ENCODE measurements at regions not wholly inside any gene's neighbourhood (a gene's known extent, or its start where the extent isn't known, plus 50 kb on each side); places are given as distances from the start of the nearest gene placed in this dataset.

DNA sequence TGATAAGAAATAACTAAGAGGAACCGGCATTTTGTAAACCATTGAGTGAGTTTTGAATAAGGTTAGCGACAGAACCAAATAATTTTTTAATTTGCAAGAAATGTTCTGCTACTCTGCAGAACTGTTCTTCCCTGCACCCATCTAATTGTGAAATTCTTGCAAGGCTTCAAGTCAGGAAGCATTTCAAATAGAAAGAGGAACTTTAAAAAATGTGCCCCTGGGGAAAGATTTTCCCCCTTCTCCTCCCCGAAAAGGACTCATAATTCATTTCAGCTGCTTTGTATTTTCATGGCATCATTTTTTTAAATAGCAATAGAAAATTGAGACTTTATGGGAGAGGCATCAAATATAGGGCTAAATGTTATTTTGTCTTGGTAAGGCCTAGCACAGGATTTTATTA is 180.9 kb upstream of the ANKRD55 start:
- CTCF ChIA-PET (ENCODE audit: low intra/inter-chr PET ratio), result no interaction called here
- no peaks in the 10 kb centered on the region for H3K27me3 ChIP-seq (ENCODE audit: control insufficient read depth in 2 of 2, insufficient read depth in 2 of 2, low read length in 2 of 2)
- TF ChIP-seq ZNF76 (CRISPR knock-in tag; IDR thresholded peaks at IDR 0.05; ENCODE audit: borderline replicate concordance) (no peak), JUND (IDR thresholded peaks at IDR 0.05; ENCODE audit: borderline replicate concordance, low read depth, low read length) (no peak), JUND (tag; IDR thresholded peaks at IDR 0.05; ENCODE audit: borderline replicate concordance, low read depth, low read length) (no peak), PHF21A (IDR thresholded peaks at IDR 0.05; ENCODE audit: borderline replicate concordance, low read depth) (no peak), TBL1XR1 (IDR thresholded peaks at IDR 0.05; ENCODE audit: low read length in 2 of 2) (no peak), CEBPG (CRISPR knock-in tag; IDR thresholded peaks at IDR 0.05) (no peak), CEBPG (tag; conservative IDR thresholded peaks at IDR 0.05 in 1 of 2, IDR thresholded peaks at IDR 0.05 in 1 of 2) (0 out of 4 replicates have a peak, but pooled peaks of 1 of the 2 experiments have one; percentile 7), NCOR1 (IDR thresholded peaks at IDR 0.05) (no peak)
- TF ChIP-seq, protein P1, sequence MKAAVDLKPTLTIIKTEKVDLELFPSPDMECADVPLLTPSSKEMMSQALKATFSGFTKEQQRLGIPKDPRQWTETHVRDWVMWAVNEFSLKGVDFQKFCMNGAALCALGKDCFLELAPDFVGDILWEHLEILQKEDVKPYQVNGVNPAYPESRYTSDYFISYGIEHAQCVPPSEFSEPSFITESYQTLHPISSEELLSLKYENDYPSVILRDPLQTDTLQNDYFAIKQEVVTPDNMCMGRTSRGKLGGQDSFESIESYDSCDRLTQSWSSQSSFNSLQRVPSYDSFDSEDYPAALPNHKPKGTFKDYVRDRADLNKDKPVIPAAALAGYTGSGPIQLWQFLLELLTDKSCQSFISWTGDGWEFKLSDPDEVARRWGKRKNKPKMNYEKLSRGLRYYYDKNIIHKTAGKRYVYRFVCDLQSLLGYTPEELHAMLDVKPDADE (conservative IDR thresholded peaks at IDR 0.05; ENCODE audit: control insufficient read depth, low read depth, low read length), result no peak
- in situ Hi-C loops (cut with MboI) (no loop called here), intact Hi-C loops (cut with micrococcal nuclease) (loop anchor here (10.0 kb wide), 1 partner anchor 139 kb away; no protein-coding TSS in a partner anchor)
- H3K79me2 ChIP-seq (ENCODE audit: control insufficient read depth, insufficient read depth, low read length), result no peaks in the 10 kb centered on the region
- no peaks in the 10 kb centered on the region for H4K20me1 ChIP-seq (replicated peaks; ENCODE audit: control insufficient read depth, insufficient read depth, low read length)
- H2AFZ ChIP-seq (ENCODE audit: low read depth, low read length), result no peak overlapping the region
- no peaks in the 10 kb centered on the region for H3K9me3 ChIP-seq (replicated peaks; ENCODE audit: control insufficient read depth, insufficient read depth, low read depth, low read length)
- FAIRE-seq (no peak), ATAC-seq (no peak), DNase-seq (ENCODE audit: extremely low read depth in 1 of 4, low spot score in 3 of 4) (no peak)
- H3K4me3 ChIP-seq, result no peak overlapping the region
- H3K36me3 ChIP-seq (ENCODE audit: control insufficient read depth, insufficient read depth, low read length), result no peaks in the 10 kb centered on the region
- no peak overlapping the region for H3K9ac ChIP-seq (ENCODE audit: insufficient read depth in 1 of 2, low read depth in 2 of 2, low read length in 2 of 2)
- no TSS peak for BruUV-seq (replicated peaks)
- POLR2A ChIA-PET, result interaction anchor here (2.4 kb wide), 1 partner anchor 11 kb away, joined by 12 read pairs; no protein-coding TSS in a partner anchor
- H3K4me1 ChIP-seq (replicated peaks in 1 of 2; ENCODE audit: control insufficient read depth in 2 of 2, insufficient read depth in 2 of 2, low read length in 2 of 2), result peaks cover 0 to 21% of the 10 kb centered on the region in 2 experiments; a peak in 3 of 5 replicates
- H3K27ac ChIP-seq (ENCODE audit: extremely low read depth, low read depth, low read length), result no peak overlapping the region
- WGBS (ENCODE audit: insufficient coverage, low coverage, missing lambda C conversion rate), result 40% methylated on average over 3 of the region's 3 CpGs
- H3K9me1 ChIP-seq (ENCODE audit: control insufficient read depth, insufficient read depth, low read length), result no peaks in the 10 kb centered on the region
- no peak overlapping the region for H3K4me2 ChIP-seq (ENCODE audit: insufficient read depth, low read length)

Measured in K562 (cell line).